ELF-1 (cell line): ENCODE measurements at regions not wholly inside any gene's neighbourhood (a gene's known extent, or its start where the extent isn't known, plus 50 kb on each side); places are given as distances from the start of the nearest gene placed in this dataset.
A peak's percentile ranks its signal among the peaks of the same experiment; 100 is the strongest.

Source experiments
- DNase-seq: peaks from one replicate; pipeline ENCODE4 v3.0.0-alpha.2; 2016; ENCODE audit warnings: low read depth, low spot score

- DNase-seq = peak; percentile 73
Measured at GRCh38 chr9:86893811-86894490, 53.4 kb downstream of the GAS1 start.

- no peak for DNase-seq
Measured at GRCh38 chr9:86892576-86892975, 54.7 kb downstream of the GAS1 start.

- DNase-seq = no peak
Measured at GRCh38 chr9:86891886-86892437, 55.3 kb downstream of the GAS1 start.

GRCh38 chr9:86891091-86891490 lies 56.2 kb downstream of the GAS1 start:
- no peak for DNase-seq

- DNase-seq = peak; percentile 64
Measured at GRCh38 chr9:86885232-86885631, 62.1 kb downstream of the GAS1 start.

- DNase-seq = no peak
Measured at GRCh38 chr9:86876621-86877196, 70.6 kb downstream of the GAS1 start.

GRCh38 chr9:86868616-86869015 lies 78.7 kb downstream of the GAS1 start:
- no peak for DNase-seq

- DNase-seq = peak; percentile 32
Measured at GRCh38 chr9:86867804-86868313, 79.4 kb downstream of the GAS1 start.

- DNase-seq = no peak
Measured at GRCh38 chr9:86865952-86866351, 81.4 kb downstream of the GAS1 start.

GRCh38 chr9:86860006-86860405 lies 87.3 kb downstream of the GAS1 start:
- no peak for DNase-seq

- DNase-seq = no peak
Measured at GRCh38 chr9:86859056-86859455, 88.2 kb downstream of the GAS1 start.

- no peak for DNase-seq
Measured at GRCh38 chr9:86858009-86858408, 89.3 kb downstream of the GAS1 start.

GRCh38 chr9:86856259-86856658 lies 91.0 kb downstream of the GAS1 start:
- peak; percentile 14 for DNase-seq

- DNase-seq = peak; percentile 89
Measured at GRCh38 chr9:86854898-86855523, 92.3 kb downstream of the GAS1 start.

- no peak for DNase-seq
Measured at GRCh38 chr9:86846656-86847055, 100.7 kb downstream of the GAS1 start.

GRCh38 chr9:86843206-86843605 lies 104.1 kb downstream of the GAS1 start:
- no peak for DNase-seq

- no peak for DNase-seq
Measured at GRCh38 chr9:86842573-86842972, 104.7 kb downstream of the GAS1 start.

GRCh38 chr9:86839522-86839921 lies 107.8 kb downstream of the GAS1 start:
- DNase-seq = no peak

- no peak for DNase-seq
Measured at GRCh38 chr9:86838519-86839497, 108.5 kb downstream of the GAS1 start.

GRCh38 chr9:86837345-86837744 lies 110.0 kb downstream of the GAS1 start:
- DNase-seq = no peak

- DNase-seq = no peak
Measured at GRCh38 chr9:86836797-86837196, 110.5 kb downstream of the GAS1 start.
